ENCODE measurements at regions not wholly inside any gene's neighbourhood (a gene's known extent, or its start where the extent isn't known, plus 50 kb on each side); places are given as distances from the start of the nearest gene placed in this dataset.

DNA sequence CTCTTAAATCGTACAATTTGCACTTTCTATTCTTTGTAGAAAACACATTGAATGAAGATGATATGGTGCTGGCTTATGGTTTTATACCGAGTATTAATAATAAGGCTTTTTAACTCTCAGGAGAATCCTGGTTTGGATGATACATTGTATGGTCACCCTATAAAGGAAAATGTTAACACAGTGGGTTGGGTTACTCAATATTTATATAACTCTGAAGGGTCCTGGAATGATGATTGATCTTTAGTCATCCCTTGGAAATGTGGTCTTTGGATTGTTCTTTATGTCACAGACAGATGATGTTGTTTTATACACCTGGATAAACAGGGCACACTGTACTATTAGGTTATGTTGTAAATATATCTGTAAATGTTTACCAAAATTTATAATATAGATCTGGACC lies 496.2 kb upstream of the NDST4 start:
- intact Hi-C loops (cut with DNase I), result no loop called here

DNA sequence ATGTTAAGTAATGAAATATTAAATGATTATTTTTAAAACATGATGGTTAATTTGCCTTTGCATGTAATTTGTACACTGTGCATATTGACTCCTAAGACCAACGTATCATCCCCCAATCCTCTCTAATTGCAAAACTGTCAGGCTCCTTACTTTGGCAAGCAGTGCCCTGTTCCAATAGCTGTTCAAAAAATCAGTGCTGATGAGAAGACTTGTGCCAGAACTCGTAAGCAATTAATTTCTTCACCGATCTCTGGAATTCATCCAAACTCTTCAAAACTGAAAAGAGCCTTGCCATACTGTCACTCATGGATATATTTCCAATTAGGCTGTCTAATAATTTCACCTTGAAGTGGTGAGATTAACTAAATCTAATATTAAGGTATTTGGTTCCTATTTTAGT lies 493.9 kb upstream of the NDST4 start:
- H3K9me3 ChIP-seq, result no peaks in the 10 kb centered on the region
- no peaks in the 10 kb centered on the region for H3K27me3 ChIP-seq
- no peak overlapping the region for H3K4me3 ChIP-seq
- no peak overlapping the region for H3K27ac ChIP-seq
- no peak for DNase-seq (ENCODE audit: extremely low spot score in 2 of 2)
- H3K36me3 ChIP-seq, result no peaks in the 10 kb centered on the region
- H3K4me1 ChIP-seq, result no peaks in the 10 kb centered on the region
- no peak for TF ChIP-seq POLR2AphosphoS5 (IDR thresholded peaks at IDR 0.05; ENCODE audit: insufficient read depth in 1 of 2, low read depth in 1 of 2)
- TF ChIP-seq, protein P1, sequence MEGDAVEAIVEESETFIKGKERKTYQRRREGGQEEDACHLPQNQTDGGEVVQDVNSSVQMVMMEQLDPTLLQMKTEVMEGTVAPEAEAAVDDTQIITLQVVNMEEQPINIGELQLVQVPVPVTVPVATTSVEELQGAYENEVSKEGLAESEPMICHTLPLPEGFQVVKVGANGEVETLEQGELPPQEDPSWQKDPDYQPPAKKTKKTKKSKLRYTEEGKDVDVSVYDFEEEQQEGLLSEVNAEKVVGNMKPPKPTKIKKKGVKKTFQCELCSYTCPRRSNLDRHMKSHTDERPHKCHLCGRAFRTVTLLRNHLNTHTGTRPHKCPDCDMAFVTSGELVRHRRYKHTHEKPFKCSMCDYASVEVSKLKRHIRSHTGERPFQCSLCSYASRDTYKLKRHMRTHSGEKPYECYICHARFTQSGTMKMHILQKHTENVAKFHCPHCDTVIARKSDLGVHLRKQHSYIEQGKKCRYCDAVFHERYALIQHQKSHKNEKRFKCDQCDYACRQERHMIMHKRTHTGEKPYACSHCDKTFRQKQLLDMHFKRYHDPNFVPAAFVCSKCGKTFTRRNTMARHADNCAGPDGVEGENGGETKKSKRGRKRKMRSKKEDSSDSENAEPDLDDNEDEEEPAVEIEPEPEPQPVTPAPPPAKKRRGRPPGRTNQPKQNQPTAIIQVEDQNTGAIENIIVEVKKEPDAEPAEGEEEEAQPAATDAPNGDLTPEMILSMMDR (IDR thresholded peaks at IDR 0.05), result no peak
- TF ChIP-seq POLR2A (IDR thresholded peaks at IDR 0.05), result no peak
- intact Hi-C loops (cut with DNase I), result no loop called here

More for the DNA sequence above, 496.2 kb upstream of the NDST4 start:
- Histone ChIP-seq H3K27me3 (no peaks in the 10 kb centered on the region), H3K36me3 (no peaks in the 10 kb centered on the region), H3K27ac (no peak overlapping the region), H3K4me3 (no peak overlapping the region), H3K9me3 (no peaks in the 10 kb centered on the region), H3K4me1 (no peaks in the 10 kb centered on the region)
- no peak for DNase-seq (ENCODE audit: extremely low spot score in 2 of 2)
- TF ChIP-seq, protein P1 (IDR thresholded peaks at IDR 0.05), result no peak
- TF ChIP-seq POLR2A (IDR thresholded peaks at IDR 0.05) (no peak), POLR2AphosphoS5 (IDR thresholded peaks at IDR 0.05; ENCODE audit: insufficient read depth in 1 of 2, low read depth in 1 of 2) (no peak)

DNA sequence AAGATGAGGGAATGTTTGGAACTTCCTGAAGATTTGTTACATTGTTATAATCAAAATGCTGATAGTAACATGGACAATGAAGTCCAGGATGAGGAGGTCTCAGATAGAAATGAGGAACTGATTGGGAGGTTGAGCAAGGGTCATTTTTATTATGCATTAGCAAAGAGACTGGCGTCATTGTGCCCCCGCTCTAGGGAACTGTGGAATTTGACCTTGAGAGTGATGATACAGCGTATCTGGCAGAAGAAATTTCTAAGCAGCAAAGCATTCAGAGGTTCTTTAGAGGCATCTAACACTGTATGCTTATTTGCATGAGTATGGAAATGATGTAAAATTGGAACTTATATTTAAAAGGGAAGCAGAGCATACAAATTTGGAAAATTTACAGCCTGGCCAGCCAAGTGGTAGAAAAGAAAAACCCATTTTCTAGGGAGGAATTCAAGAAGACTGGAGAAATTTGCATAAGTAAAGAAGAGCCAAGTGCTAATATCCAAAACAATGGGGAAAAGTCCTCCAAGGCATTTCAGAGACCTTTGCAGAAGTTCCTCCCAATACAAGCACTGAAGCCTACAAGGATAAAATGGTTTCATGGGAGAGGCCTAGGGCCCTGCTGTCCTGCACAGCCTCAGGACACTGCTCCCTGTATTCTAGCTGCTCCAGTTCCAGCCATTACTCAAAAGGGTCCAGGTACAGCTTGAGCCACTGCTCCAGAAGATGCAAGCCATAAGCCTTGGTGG lies 483.0 kb upstream of the NDST4 start:
- no peak overlapping the region for H3K4me3 ChIP-seq
- H3K27me3 ChIP-seq, result no peaks in the 10 kb centered on the region
- TF ChIP-seq POLR2A (IDR thresholded peaks at IDR 0.05) (no peak), POLR2AphosphoS5 (IDR thresholded peaks at IDR 0.05; ENCODE audit: insufficient read depth in 1 of 2, low read depth in 1 of 2) (no peak)
- TF ChIP-seq, protein P1 (IDR thresholded peaks at IDR 0.05), result no peak
- DNase-seq (ENCODE audit: extremely low spot score in 2 of 2), result no peak
- H3K36me3 ChIP-seq, result no peaks in the 10 kb centered on the region
- H3K9me3 ChIP-seq, result no peaks in the 10 kb centered on the region
- no peak overlapping the region for H3K27ac ChIP-seq
- no peaks in the 10 kb centered on the region for H3K4me1 ChIP-seq
- intact Hi-C loops (cut with DNase I), result no loop called here

DNA sequence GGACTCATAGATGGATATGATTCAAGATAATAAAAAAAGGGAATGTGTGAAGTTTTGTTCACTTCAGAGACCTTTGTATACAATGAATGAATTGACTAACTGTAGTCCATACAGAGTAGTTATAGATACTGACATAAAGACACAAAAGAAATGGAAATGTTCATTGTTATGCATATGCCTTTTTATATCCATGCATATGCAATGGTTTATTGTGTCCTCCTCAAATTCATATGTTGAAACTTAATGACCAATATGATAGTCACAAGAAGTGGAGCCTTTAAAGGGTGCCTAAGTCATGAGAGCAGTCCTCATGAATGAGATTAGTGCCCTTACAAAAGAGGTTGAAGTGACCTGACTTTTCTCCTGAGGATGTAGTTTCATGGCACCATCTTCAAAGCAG lies 467.5 kb upstream of the NDST4 start:
- intact Hi-C loops (cut with DNase I), result no loop called here
- TF ChIP-seq POLR2AphosphoS5 (IDR thresholded peaks at IDR 0.05; ENCODE audit: insufficient read depth in 1 of 2, low read depth in 1 of 2), result no peak
- TF ChIP-seq, protein P1 (IDR thresholded peaks at IDR 0.05), result no peak
- TF ChIP-seq POLR2A (IDR thresholded peaks at IDR 0.05), result no peak
- H3K27ac ChIP-seq, result no peak overlapping the region
- no peaks in the 10 kb centered on the region for H3K27me3 ChIP-seq
- H3K36me3 ChIP-seq, result no peaks in the 10 kb centered on the region
- no peaks in the 10 kb centered on the region for H3K9me3 ChIP-seq
- no peak overlapping the region for H3K4me3 ChIP-seq
- DNase-seq (ENCODE audit: extremely low spot score in 2 of 2), result no peak
- H3K4me1 ChIP-seq, result no peaks in the 10 kb centered on the region

DNA sequence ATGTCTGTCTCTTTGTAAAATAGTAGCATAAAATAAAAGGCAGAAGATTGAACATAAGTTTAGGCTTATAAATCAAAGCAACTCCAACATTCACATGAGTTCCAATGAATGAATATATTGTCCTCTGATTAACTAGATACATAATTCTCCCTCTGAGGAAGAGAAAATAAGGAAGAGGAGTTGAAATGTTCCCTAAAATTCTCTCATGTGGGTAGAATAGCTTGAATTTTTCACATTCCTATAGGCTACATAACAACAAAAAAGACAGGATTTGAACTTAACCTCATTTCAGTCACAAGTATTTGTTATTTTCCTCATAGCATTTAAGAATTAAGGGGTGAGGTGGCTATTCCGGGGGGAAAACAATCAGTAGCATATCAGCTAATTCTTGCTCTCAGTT lies 462.4 kb upstream of the NDST4 start:
- Histone ChIP-seq H3K4me3 (no peak overlapping the region), H3K4me1 (no peaks in the 10 kb centered on the region), H3K36me3 (no peaks in the 10 kb centered on the region), H3K27ac (no peak overlapping the region), H3K27me3 (no peaks in the 10 kb centered on the region), H3K9me3 (no peaks in the 10 kb centered on the region)
- DNase-seq (ENCODE audit: extremely low spot score in 2 of 2), result no peak
- intact Hi-C loops (cut with DNase I), result no loop called here
- no peak for TF ChIP-seq POLR2A (IDR thresholded peaks at IDR 0.05)
- no peak for TF ChIP-seq POLR2AphosphoS5 (IDR thresholded peaks at IDR 0.05; ENCODE audit: insufficient read depth in 1 of 2, low read depth in 1 of 2)

All from vagina (tissue), 2 donors.